SK-N-SH (cell line): ENCODE measurements at regions not wholly inside any gene's neighbourhood (a gene's known extent, or its start where the extent isn't known, plus 50 kb on each side); places are given as distances from the start of the nearest gene placed in this dataset.

Experiments used
- CTCF ChIA-PET: fragments of 300-600, 350-600 bp; formaldehyde crosslinking; extraction: SDS; loops from one replicate; lab custom pipeline; 2021; lab: Yijun Ruan, JAX
- POLR2A ChIA-PET: fragments of 350-600 bp; sonication (Branson Sonifier 250); formaldehyde crosslinking; extraction: SDS; loops from one replicate; lab custom pipeline; 2020; ENCODE audit warnings: antibody characterized with exemption, inconsistent platforms; lab: Yijun Ruan, JAX
- DNase-seq: peaks from one replicate; pipeline ENCODE4 v3.0.0; 2012
- H2AFZ ChIP-seq: fragments of 200-600 bp; sonication (generic); 2 replicates; pipeline ENCODE4 v1.8.1; 2016; ENCODE audit warnings: antibody characterized with exemption, mild to moderate bottlenecking, low read depth
- H3F3A ChIP-seq: fragments of 200-600 bp; sonication (generic); replicated peaks from 2 replicates; pipeline ENCODE3; 2016; ENCODE audit warnings: antibody characterized with exemption, mild to moderate bottlenecking; ENCODE audit not compliant: insufficient read depth
- H3K27ac ChIP-seq, 2 experiments: fragments of 200-500 bp in 1 of 2; fragments of 200-600 bp in 1 of 2; sonication (Bioruptor generic) in 1 of 2; sonication (generic), shearing (Covaris generic) in 1 of 2; 2 replicates each; pipeline versions ENCODE4 v1.5.1 to v1.6.1; 2014 to 2016; ENCODE audit warnings: low read depth in 2 of 2, inconsistent platforms in 1 of 2, low read length in 1 of 2, mild to moderate bottlenecking in 1 of 2, mixed read lengths in 1 of 2
- H3K27me3 ChIP-seq: fragments of 200-600 bp; sonication (generic), shearing (Covaris generic); 2 replicates; pipeline ENCODE4 v1.6.1; 2016; ENCODE audit warnings: mixed run types; ENCODE audit not compliant: insufficient read depth
- H3K36me3 ChIP-seq, 2 experiments: fragments of 200-500 bp in 1 of 2; fragments of 200-600 bp in 1 of 2; sonication (Bioruptor generic) in 1 of 2; sonication (generic) in 1 of 2; replicated peaks in 1 of 2; 2 replicates each; pipeline versions ENCODE3 to v1.5.1; 2014 to 2016; ENCODE audit warnings: low read length in 1 of 2, mild to moderate bottlenecking in 1 of 2; ENCODE audit not compliant: insufficient read depth in 2 of 2, control insufficient read depth in 1 of 2
- H3K4me1 ChIP-seq, 2 experiments: fragments of 200-500 bp in 1 of 2; fragments of 200-600 bp in 1 of 2; sonication (Bioruptor generic) in 1 of 2; sonication (generic), shearing (Covaris generic) in 1 of 2; 2 replicates each; pipeline versions ENCODE4 v1.5.1 to v1.6.1; 2014 to 2016; ENCODE audit warnings: low read depth in 1 of 2, low read length in 1 of 2, mixed run types in 1 of 2; ENCODE audit not compliant: insufficient read depth in 2 of 2, control insufficient read depth in 1 of 2
- H3K4me2 ChIP-seq: fragments of 200-600 bp; sonication (generic), shearing (Covaris generic); 2 replicates; pipeline ENCODE4 v1.6.1; 2017; ENCODE audit warnings: mixed run types
- H3K4me3 ChIP-seq, 2 experiments: fragments of 200-500 bp in 1 of 2; fragments of 200-600 bp in 1 of 2; sonication (Bioruptor generic) in 1 of 2; sonication (generic), shearing (Covaris generic) in 1 of 2; 2 replicates each; pipeline versions ENCODE4 v1.5.1 to v1.8.1; 2014 to 2016; ENCODE audit warnings: low read depth in 2 of 2, inconsistent platforms in 1 of 2, low read length in 1 of 2, mild to moderate bottlenecking in 1 of 2, mixed read lengths in 1 of 2, moderate library complexity in 1 of 2
- H3K79me2 ChIP-seq: fragments of 200-600 bp; sonication (generic); 2 replicates; pipeline ENCODE4 v1.8.1; 2017; ENCODE audit warnings: mild to moderate bottlenecking; ENCODE audit not compliant: insufficient read depth
- H3K9ac ChIP-seq: fragments of 200-600 bp; sonication (generic); 2 replicates; pipeline ENCODE4 v1.6.1; 2017; ENCODE audit warnings: mixed run types
- H3K9me2 ChIP-seq: fragments of 200-600 bp; sonication (generic); 2 replicates; pipeline ENCODE4 v1.6.1; 2017; ENCODE audit warnings: mixed run types
- H3K9me3 ChIP-seq: fragments of 200-600 bp; sonication (generic); 2 replicates; pipeline ENCODE4 v1.6.1; 2017; ENCODE audit warnings: mixed run types, mild to moderate bottlenecking, moderate library complexity
- H4K20me1 ChIP-seq: fragments of 200-600 bp; sonication (generic); 2 replicates; pipeline ENCODE4 v1.6.1; 2017; ENCODE audit warnings: mild to moderate bottlenecking, mixed run types; ENCODE audit not compliant: insufficient read depth
- CTCF ChIP-seq: fragments of 200-600 bp; sonication (generic); IDR thresholded peaks from 2 replicates; pipeline ENCODE4 v1.6.1; 2017; ENCODE audit warnings: antibody characterized with exemption, mild to moderate bottlenecking, moderate library complexity
- ELF1 ChIP-seq: IDR thresholded peaks from 2 replicates; pipeline ENCODE4 v1.4.0; 2012
- FOSL2 ChIP-seq: IDR thresholded peaks from 2 replicates; pipeline ENCODE4 v1.4.0; 2012; ENCODE audit warnings: low read depth, mild to moderate bottlenecking, moderate library complexity, borderline replicate concordance
- GABPA ChIP-seq: IDR thresholded peaks from 2 replicates; pipeline ENCODE4 v1.4.0; 2012; ENCODE audit warnings: low read depth, mild to moderate bottlenecking
- JUND ChIP-seq: IDR thresholded peaks from 2 replicates; pipeline ENCODE4 v1.4.0; 2012
- MEF2A ChIP-seq: IDR thresholded peaks from 2 replicates; pipeline ENCODE4 v1.4.0; 2012; ENCODE audit warnings: low read depth, borderline replicate concordance
- MXI1 ChIP-seq: IDR thresholded peaks from 2 replicates; pipeline ENCODE4 v1.6.1; 2012; ENCODE audit warnings: mild to moderate bottlenecking, low read depth, low read length, improper control_type of control experiment
- RCOR1 ChIP-seq: fragments of 150-350 bp; IDR thresholded peaks from 2 replicates; pipeline ENCODE4 v1.6.1; 2017; ENCODE audit warnings: antibody characterized with exemption, low read length
- RXRA ChIP-seq: IDR thresholded peaks from 2 replicates; pipeline ENCODE4 v1.4.0; 2012; ENCODE audit warnings: low read depth, mild to moderate bottlenecking, borderline replicate concordance
- SMC3 ChIP-seq: IDR thresholded peaks from 2 replicates; pipeline ENCODE4 v1.6.1; 2012; ENCODE audit warnings: low read depth, low read length, improper control_type of control experiment
- TCF12 ChIP-seq: IDR thresholded peaks from 2 replicates; pipeline ENCODE4 v1.4.0; 2012
- TEAD4 ChIP-seq: IDR thresholded peaks from 2 replicates; pipeline ENCODE4 v1.4.0; 2012; ENCODE audit warnings: mild to moderate bottlenecking, borderline replicate concordance; ENCODE audit not compliant: insufficient read depth
- WGBS: methylation state at CpG from one replicate; pipeline ENCODE4 v1.1.6; 2017; ENCODE audit warnings: low lambda C conversion rate; 5-methylcytosine and 5-hydroxymethylcytosine counted together
- TF ChIP-seq, protein P1 (sequence below): IDR thresholded peaks from 2 replicates; pipeline ENCODE4; 2012
- TF ChIP-seq, protein P2 (sequence below): fragments of 150-350 bp; IDR thresholded peaks from 2 replicates; pipeline ENCODE4 v1.6.1; 2016; ENCODE audit warnings: mild to moderate bottlenecking, low read depth, low read length

GRCh38 chr6:126664271-126664670 is 324.4 kb downstream of the CENPW start (continued):
- no peak for TF ChIP-seq CTCF
- no peak for TF ChIP-seq MXI1
- TF ChIP-seq ELF1 = no peak
- no peak for TF ChIP-seq TCF12

DNA sequence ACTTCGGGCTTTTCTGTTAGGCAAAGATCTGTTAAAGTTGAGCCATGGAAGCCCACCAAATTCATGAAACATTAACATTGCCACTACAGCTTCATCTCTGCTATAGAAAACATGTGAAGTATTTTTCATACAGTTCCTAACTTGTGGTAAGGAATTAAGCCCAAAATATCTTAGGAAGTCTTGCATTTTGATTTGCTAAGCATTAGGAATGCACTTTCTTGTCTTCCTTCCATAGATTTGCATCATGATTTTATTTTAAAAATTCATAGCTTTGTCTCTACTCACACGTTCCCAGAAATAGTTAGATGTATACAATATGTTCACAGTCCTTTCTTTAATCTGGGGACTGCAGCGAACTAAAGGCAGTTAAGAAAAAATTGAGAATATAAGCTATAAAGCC is 325.6 kb downstream of the CENPW start:
- Histone ChIP-seq H3K36me3 (no peaks in the 10 kb centered on the region), H3F3A (no peaks in the 10 kb centered on the region), H3K4me1 (0 out of 4 replicates have a peak, but pooled peaks cover 0 to 4% of the 10 kb centered on the region in 2 experiments), H3K9ac (no peak overlapping the region), H2AFZ (no peak overlapping the region), H3K27ac (no peak overlapping the region), H3K9me3 (no peaks in the 10 kb centered on the region), H3K9me2 (no peaks in the 10 kb centered on the region; the same call in 1 of the 2 replicates)
- TF ChIP-seq FOSL2 (no peak), ELF1 (no peak)
- TF ChIP-seq, all 33 proteins: peak for 0
- ChIA-PET CTCF (interaction anchor here (1.8 kb wide), 1 partner anchor 8 kb away, joined by 3 read pairs; no protein-coding TSS in a partner anchor), POLR2A (no interaction called here)
- Histone ChIP-seq H4K20me1 (no peaks in the 10 kb centered on the region), H3K27me3 (no peaks in the 10 kb centered on the region), H3K4me3 (no peak overlapping the region), H3K4me2 (no peak overlapping the region), H3K79me2 (no peaks in the 10 kb centered on the region)
- DNase-seq = no peak
- WGBS = 14% methylated on average over 3 of the region's 3 CpGs

DNA sequence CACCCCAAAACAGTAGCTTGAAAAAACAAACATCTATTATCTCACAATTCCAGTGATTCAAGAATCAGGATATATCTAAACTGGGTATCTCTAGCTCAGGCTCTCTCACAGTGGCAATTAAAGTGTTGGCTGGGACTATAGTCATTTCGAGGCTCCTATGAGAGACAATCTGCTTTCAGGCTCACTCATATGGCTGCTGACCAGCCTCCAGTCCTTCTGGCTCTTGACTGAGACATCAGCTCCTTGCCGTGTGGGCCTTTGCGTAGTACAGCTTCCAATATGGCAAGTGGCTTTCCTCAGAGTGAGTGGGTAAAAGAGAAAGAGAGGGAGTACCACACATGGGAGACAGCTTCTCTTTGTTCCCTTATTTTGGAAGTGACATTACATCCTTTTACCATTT is 327.2 kb downstream of the CENPW start:
- WGBS = 59% methylated on average over 3 of the region's 3 CpGs
- Histone ChIP-seq H3K4me3 (no peak overlapping the region), H3K36me3 (no peaks in the 10 kb centered on the region), H2AFZ (no peak overlapping the region), H3F3A (no peaks in the 10 kb centered on the region), H3K9ac (no peak overlapping the region), H4K20me1 (no peaks in the 10 kb centered on the region), H3K9me3 (no peaks in the 10 kb centered on the region), H3K4me2 (no peak overlapping the region), H3K79me2 (no peaks in the 10 kb centered on the region), H3K4me1 (no peaks in the 10 kb centered on the region), H3K27ac (no peak overlapping the region), H3K9me2 (no peaks in the 10 kb centered on the region; the same call in 1 of the 2 replicates), H3K27me3 (no peaks in the 10 kb centered on the region)
- no peak for DNase-seq
- ChIA-PET POLR2A (no interaction called here), CTCF (interaction anchor here (1.8 kb wide), 1 partner anchor 10 kb away, joined by 3 read pairs; no protein-coding TSS in a partner anchor)
- no peak for TF ChIP-seq MEF2A

DNA sequence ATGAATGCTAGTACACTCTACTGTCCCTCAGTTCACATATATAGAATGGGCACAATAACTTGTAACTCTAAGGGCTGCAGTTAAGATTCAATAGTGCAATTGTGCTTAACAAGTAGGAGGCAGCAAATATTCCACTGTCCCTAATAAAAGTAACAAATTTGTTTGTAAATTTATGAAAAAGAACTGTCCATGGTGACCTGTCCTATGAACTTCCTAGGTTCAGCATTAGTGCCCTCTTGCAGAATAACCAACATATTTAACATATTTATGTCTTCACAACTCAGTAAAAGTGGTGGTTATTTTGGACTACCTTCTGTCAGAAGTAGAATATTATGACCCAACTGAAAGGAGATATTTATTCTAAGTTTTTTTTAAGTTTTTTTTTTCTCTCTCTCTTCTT is 327.8 kb downstream of the CENPW start:
- no peaks in the 10 kb centered on the region for H3F3A ChIP-seq
- no peaks in the 10 kb centered on the region for H3K9me3 ChIP-seq
- H3K4me1 ChIP-seq = no peaks in the 10 kb centered on the region
- ChIA-PET CTCF (no interaction called here), POLR2A (no interaction called here)
- no peaks in the 10 kb centered on the region; the same call in 1 of the 2 replicates for H3K9me2 ChIP-seq
- no peak overlapping the region for H3K4me3 ChIP-seq
- H2AFZ ChIP-seq = no peak overlapping the region
- no peak overlapping the region for H3K27ac ChIP-seq
- no peak for DNase-seq
- no peaks in the 10 kb centered on the region for H3K79me2 ChIP-seq
- H3K27me3 ChIP-seq = no peaks in the 10 kb centered on the region
- H3K4me2 ChIP-seq = no peak overlapping the region
- no peaks in the 10 kb centered on the region for H3K36me3 ChIP-seq
- no peak overlapping the region for H3K9ac ChIP-seq
- no peaks in the 10 kb centered on the region for H4K20me1 ChIP-seq
- TF ChIP-seq SMC3 (no peak), RCOR1 (no peak), MEF2A (no peak), TEAD4 (no peak), JUND (no peak), CTCF (no peak), RXRA (no peak), GABPA (no peak)
- TF ChIP-seq, protein P1, sequence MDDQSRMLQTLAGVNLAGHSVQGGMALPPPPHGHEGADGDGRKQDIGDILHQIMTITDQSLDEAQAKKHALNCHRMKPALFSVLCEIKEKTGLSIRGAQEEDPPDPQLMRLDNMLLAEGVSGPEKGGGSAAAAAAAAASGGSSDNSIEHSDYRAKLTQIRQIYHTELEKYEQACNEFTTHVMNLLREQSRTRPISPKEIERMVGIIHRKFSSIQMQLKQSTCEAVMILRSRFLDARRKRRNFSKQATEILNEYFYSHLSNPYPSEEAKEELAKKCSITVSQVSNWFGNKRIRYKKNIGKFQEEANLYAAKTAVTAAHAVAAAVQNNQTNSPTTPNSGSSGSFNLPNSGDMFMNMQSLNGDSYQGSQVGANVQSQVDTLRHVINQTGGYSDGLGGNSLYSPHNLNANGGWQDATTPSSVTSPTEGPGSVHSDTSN = no peak
- TF ChIP-seq, protein P2, sequence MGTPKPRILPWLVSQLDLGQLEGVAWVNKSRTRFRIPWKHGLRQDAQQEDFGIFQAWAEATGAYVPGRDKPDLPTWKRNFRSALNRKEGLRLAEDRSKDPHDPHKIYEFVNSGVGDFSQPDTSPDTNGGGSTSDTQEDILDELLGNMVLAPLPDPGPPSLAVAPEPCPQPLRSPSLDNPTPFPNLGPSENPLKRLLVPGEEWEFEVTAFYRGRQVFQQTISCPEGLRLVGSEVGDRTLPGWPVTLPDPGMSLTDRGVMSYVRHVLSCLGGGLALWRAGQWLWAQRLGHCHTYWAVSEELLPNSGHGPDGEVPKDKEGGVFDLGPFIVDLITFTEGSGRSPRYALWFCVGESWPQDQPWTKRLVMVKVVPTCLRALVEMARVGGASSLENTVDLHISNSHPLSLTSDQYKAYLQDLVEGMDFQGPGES = no peak
